NCI-H2171 treated with DMSO at 0.1 percent for 48 hours (cell line): ENCODE measurements at regions not wholly inside any gene's neighbourhood (a gene's known extent, or its start where the extent isn't known, plus 50 kb on each side); places are given as distances from the start of the nearest gene placed in this dataset.

Experiments used
- DNase-seq: peaks from one replicate; lab custom pipeline; 2025; lab: John Stamatoyannopoulos, UW

GRCh38 chr10:29397221-29397620 is 108.4 kb downstream of the LYZL1 start:
- no peak for DNase-seq

DNA sequence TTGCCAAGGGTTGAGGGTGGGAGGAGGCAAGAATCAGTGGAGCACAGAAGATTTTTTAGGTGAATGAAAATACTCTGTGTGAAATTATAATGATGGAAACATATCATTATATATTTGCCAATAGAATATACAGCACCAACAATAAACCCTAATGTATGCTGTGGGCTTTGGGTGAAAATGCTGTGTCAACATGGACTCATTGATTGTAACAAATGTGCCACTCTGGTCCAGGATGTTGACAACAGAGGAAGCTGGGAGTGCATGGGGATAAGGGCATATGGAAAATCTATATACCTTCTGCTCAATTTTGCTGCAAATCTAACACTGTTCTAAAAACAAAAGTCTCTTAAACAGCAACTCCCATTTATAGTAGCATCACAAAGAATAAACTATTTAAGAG is 114.3 kb downstream of the LYZL1 start:
- no peak for DNase-seq

DNA sequence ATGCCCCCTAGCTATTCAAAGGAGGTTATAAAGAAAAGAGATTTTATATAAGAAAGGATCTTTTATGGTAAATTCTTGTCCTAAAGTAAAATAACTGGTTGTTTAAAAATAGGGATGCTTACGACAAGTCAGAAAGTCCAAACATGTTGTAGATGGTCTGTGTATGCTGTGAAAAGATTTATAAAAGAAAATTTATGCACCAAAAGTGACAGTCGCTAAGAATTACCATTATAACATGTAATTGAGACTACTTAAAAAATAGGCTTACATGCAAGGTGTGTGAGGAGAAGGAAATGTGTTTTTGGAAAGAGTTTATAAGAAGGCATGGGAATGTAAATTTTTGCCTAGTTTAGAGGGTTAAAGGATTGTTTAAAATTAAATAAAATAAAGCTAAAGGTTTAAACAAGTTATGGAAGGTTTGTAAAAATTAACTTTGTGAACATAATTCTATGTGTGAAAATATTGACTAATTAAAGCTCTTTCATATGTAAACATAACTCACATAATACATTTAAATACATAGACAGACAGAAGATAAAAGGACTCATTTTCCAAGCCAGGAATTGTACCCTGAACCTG is 118.5 kb downstream of the LYZL1 start:
- DNase-seq: no peak
